Liver (tissue), 8 donors: ENCODE measurements at regions not wholly inside any gene's neighbourhood (a gene's known extent, or its start where the extent isn't known, plus 50 kb on each side); places are given as distances from the start of the nearest gene placed in this dataset.

Source experiments
- DNase-seq: peaks from one replicate; pipeline ENCODE4 v3.0.0-alpha.2; 2017; ENCODE audit warnings: low spot score
- H3K27ac ChIP-seq, 2 donors: one replicate each; pipeline ENCODE4 v1.7.0; 2013; ENCODE audit warnings: inconsistent platforms in 2 of 2, low read length in 2 of 2, control low read depth in 1 of 2, low read depth in 1 of 2, mild to moderate bottlenecking in 1 of 2
- H3K27me3 ChIP-seq, 4 donors: one replicate each; pipeline versions ENCODE4 v1.6.1 to v1.7.0; 2013; ENCODE audit warnings: low read length in 3 of 4, inconsistent platforms in 1 of 4, mild to moderate bottlenecking in 1 of 4, moderate library complexity in 1 of 4; ENCODE audit not compliant: control insufficient read depth in 4 of 4, insufficient read depth in 4 of 4
- H3K36me3 ChIP-seq, 4 donors: one replicate each; pipeline versions ENCODE4 v1.6.1 to v1.7.0; 2013; ENCODE audit warnings: low read length in 3 of 4, mild to moderate bottlenecking in 3 of 4, low read depth in 1 of 4, moderate library complexity in 1 of 4; ENCODE audit not compliant: control insufficient read depth in 4 of 4, insufficient read depth in 3 of 4
- H3K4me1 ChIP-seq, 4 donors: one replicate each; pipeline versions ENCODE4 v1.6.1 to v1.7.0; 2013; ENCODE audit warnings: low read length in 3 of 4, mild to moderate bottlenecking in 3 of 4, moderate library complexity in 1 of 4; ENCODE audit not compliant: control insufficient read depth in 4 of 4, insufficient read depth in 4 of 4
- H3K4me3 ChIP-seq, 3 donors: one replicate each; pipeline versions ENCODE4 v1.6.1 to v1.7.0; 2013; ENCODE audit warnings: low read length in 3 of 3, control low read depth in 1 of 3, low read depth in 1 of 3, mild to moderate bottlenecking in 1 of 3
- H3K9ac ChIP-seq, 2 donors: one replicate each; pipeline ENCODE4 v1.7.0; 2013; ENCODE audit warnings: low read length in 2 of 2, mild to moderate bottlenecking in 2 of 2, moderate library complexity in 2 of 2, control low read depth in 1 of 2, low read depth in 1 of 2
- H3K9me3 ChIP-seq, 4 donors: one replicate each; pipeline versions ENCODE4 v1.6.1 to v1.7.0; 2013; ENCODE audit warnings: low read length in 3 of 4; ENCODE audit not compliant: control insufficient read depth in 4 of 4
- EGR1 ChIP-seq, 2 donors: IDR thresholded peaks; 2 replicates each; pipeline ENCODE4 v1.6.1; 2016 to 2018; ENCODE audit warnings: antibody characterized with exemption in 2 of 2, low read depth in 2 of 2
- FOXA1 ChIP-seq: IDR thresholded peaks from 2 replicates; pipeline ENCODE4 v1.6.1; 2016; ENCODE audit warnings: antibody characterized with exemption
- FOXA2 ChIP-seq: IDR thresholded peaks from 2 replicates; pipeline ENCODE4 v1.6.1; 2016; ENCODE audit warnings: antibody characterized with exemption
- GABPA ChIP-seq, 2 donors: IDR thresholded peaks in 1 of 2; conservative IDR thresholded peaks in 1 of 2; 2 replicates each; pipeline ENCODE4 v1.6.1; 2016; ENCODE audit warnings: antibody characterized with exemption in 2 of 2, mild to moderate bottlenecking in 1 of 2, moderate library complexity in 1 of 2
- HNF4A ChIP-seq, 2 donors: conservative IDR thresholded peaks; 2 replicates each; pipeline ENCODE4 v1.6.1; 2016; ENCODE audit warnings: antibody characterized with exemption in 2 of 2, mild to moderate bottlenecking in 2 of 2
- HNF4G ChIP-seq: IDR thresholded peaks from 2 replicates; pipeline ENCODE4 v1.6.1; 2016; ENCODE audit warnings: antibody characterized with exemption
- JUND ChIP-seq, 2 donors: IDR thresholded peaks; 2 replicates each; pipeline ENCODE4 v1.6.1; 2016; ENCODE audit warnings: antibody characterized with exemption in 2 of 2
- NR2F2 ChIP-seq: IDR thresholded peaks from 2 replicates; pipeline ENCODE4 v1.6.1; 2016; ENCODE audit warnings: antibody characterized with exemption
- RAD21 ChIP-seq, 2 donors: IDR thresholded peaks; 2 replicates each; pipeline ENCODE4 v1.6.1; 2016; ENCODE audit warnings: antibody characterized with exemption in 2 of 2, mild to moderate bottlenecking in 2 of 2
- REST ChIP-seq: IDR thresholded peaks from 2 replicates; pipeline ENCODE4 v1.6.1; 2016; ENCODE audit warnings: antibody characterized with exemption, mild to moderate bottlenecking
- RXRA ChIP-seq, 2 donors: IDR thresholded peaks; 2 replicates each; pipeline ENCODE4 v1.6.1; 2017 to 2018; ENCODE audit warnings: antibody characterized with exemption in 2 of 2, mild to moderate bottlenecking in 1 of 2
- SP1 ChIP-seq: IDR thresholded peaks from 2 replicates; pipeline ENCODE4 v1.6.1; 2018; ENCODE audit warnings: antibody characterized with exemption, mild to moderate bottlenecking
- TAF1 ChIP-seq: conservative IDR thresholded peaks from 2 replicates; pipeline ENCODE4 v1.6.1; 2016; ENCODE audit warnings: antibody characterized with exemption, mild to moderate bottlenecking
- YY1 ChIP-seq: IDR thresholded peaks from 2 replicates; pipeline ENCODE4 v1.6.1; 2016; ENCODE audit warnings: antibody characterized with exemption, mild to moderate bottlenecking
- WGBS: extraction: QIAGEN DNeasy Blood & Tissue Kit; methylation state at CpG from one replicate; pipeline ENCODE4 v1.1.7; 2013; 5-methylcytosine and 5-hydroxymethylcytosine counted together
- TF ChIP-seq, protein P1 (sequence below): fragments of 150-350 bp; IDR thresholded peaks from 2 replicates; pipeline ENCODE4 v1.5.1; 2017; ENCODE audit warnings: improper control_type of control experiment, low read depth, low read length; ENCODE audit not compliant: missing input control
- TF ChIP-seq, protein P2 (sequence below): IDR thresholded peaks from 2 replicates; pipeline ENCODE4 v1.6.1; 2016; ENCODE audit warnings: antibody characterized with exemption
- TF ChIP-seq, protein P3 (sequence below): IDR thresholded peaks from 2 replicates; pipeline ENCODE4 v1.6.1; 2016; ENCODE audit warnings: antibody characterized with exemption
- TF ChIP-seq, protein P4 (sequence below): IDR thresholded peaks from 2 replicates; pipeline ENCODE4 v1.6.1; 2016; ENCODE audit warnings: antibody characterized with exemption
- donor health status: healthy.
- donor health status: healthy.
- donor health status: healthy.
- donor health status: healthy.
- donor health status: healthy.

GRCh38 chr10:3503299-3503698 lies 281.7 kb downstream of the KLF6 start (continued):
- TF ChIP-seq, protein P1, sequence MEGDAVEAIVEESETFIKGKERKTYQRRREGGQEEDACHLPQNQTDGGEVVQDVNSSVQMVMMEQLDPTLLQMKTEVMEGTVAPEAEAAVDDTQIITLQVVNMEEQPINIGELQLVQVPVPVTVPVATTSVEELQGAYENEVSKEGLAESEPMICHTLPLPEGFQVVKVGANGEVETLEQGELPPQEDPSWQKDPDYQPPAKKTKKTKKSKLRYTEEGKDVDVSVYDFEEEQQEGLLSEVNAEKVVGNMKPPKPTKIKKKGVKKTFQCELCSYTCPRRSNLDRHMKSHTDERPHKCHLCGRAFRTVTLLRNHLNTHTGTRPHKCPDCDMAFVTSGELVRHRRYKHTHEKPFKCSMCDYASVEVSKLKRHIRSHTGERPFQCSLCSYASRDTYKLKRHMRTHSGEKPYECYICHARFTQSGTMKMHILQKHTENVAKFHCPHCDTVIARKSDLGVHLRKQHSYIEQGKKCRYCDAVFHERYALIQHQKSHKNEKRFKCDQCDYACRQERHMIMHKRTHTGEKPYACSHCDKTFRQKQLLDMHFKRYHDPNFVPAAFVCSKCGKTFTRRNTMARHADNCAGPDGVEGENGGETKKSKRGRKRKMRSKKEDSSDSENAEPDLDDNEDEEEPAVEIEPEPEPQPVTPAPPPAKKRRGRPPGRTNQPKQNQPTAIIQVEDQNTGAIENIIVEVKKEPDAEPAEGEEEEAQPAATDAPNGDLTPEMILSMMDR, result no peak
- no peak for TF ChIP-seq SP1
- TF ChIP-seq EGR1 (IDR thresholded peaks at IDR 0.05; ENCODE audit: low read depth in 2 of 2), result no peak

GRCh38 chr10:3502673-3503072 lies 282.3 kb downstream of the KLF6 start:
- H3K4me1 ChIP-seq, result no peaks in the 10 kb centered on the region
- TF ChIP-seq FOXA1 (no peak), HNF4G (no peak), YY1 (no peak), REST (no peak), EGR1 (IDR thresholded peaks at IDR 0.05; ENCODE audit: low read depth in 2 of 2) (no peak), RXRA (IDR thresholded peaks at IDR 0.05) (no peak), NR2F2 (no peak), FOXA2 (no peak), RAD21 (IDR thresholded peaks at IDR 0.05) (no peak), GABPA (IDR thresholded peaks at IDR 0.05 in 1 of 2, conservative IDR thresholded peaks at IDR 0.05 in 1 of 2) (no peak), SP1 (no peak), JUND (IDR thresholded peaks at IDR 0.05) (no peak), HNF4A (conservative IDR thresholded peaks at IDR 0.05) (no peak), TAF1 (no peak)
- TF ChIP-seq, protein P2, sequence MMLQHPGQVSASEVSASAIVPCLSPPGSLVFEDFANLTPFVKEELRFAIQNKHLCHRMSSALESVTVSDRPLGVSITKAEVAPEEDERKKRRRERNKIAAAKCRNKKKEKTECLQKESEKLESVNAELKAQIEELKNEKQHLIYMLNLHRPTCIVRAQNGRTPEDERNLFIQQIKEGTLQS, result no peak
- TF ChIP-seq, protein P3, sequence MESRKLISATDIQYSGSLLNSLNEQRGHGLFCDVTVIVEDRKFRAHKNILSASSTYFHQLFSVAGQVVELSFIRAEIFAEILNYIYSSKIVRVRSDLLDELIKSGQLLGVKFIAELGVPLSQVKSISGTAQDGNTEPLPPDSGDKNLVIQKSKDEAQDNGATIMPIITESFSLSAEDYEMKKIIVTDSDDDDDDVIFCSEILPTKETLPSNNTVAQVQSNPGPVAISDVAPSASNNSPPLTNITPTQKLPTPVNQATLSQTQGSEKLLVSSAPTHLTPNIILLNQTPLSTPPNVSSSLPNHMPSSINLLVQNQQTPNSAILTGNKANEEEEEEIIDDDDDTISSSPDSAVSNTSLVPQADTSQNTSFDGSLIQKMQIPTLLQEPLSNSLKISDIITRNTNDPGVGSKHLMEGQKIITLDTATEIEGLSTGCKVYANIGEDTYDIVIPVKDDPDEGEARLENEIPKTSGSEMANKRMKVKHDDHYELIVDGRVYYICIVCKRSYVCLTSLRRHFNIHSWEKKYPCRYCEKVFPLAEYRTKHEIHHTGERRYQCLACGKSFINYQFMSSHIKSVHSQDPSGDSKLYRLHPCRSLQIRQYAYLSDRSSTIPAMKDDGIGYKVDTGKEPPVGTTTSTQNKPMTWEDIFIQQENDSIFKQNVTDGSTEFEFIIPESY, result no peak
- TF ChIP-seq, protein P1, result no peak
- TF ChIP-seq, protein P4, sequence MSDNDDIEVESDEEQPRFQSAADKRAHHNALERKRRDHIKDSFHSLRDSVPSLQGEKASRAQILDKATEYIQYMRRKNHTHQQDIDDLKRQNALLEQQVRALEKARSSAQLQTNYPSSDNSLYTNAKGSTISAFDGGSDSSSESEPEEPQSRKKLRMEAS, result no peak
- no peak for DNase-seq
- H3K27me3 ChIP-seq, result no peaks in the 10 kb centered on the region
- no peak overlapping the region for H3K4me3 ChIP-seq
- H3K36me3 ChIP-seq, result no peaks in the 10 kb centered on the region
- no peaks in the 10 kb centered on the region for H3K9me3 ChIP-seq
- WGBS, result 62% methylated on average over 6 of the region's 6 CpGs
- no peak overlapping the region for H3K27ac ChIP-seq
- no peak overlapping the region for H3K9ac ChIP-seq
